Tibial nerve (tissue), 4 donors: ENCODE measurements at regions not wholly inside any gene's neighbourhood (a gene's known extent, or its start where the extent isn't known, plus 50 kb on each side); places are given as distances from the start of the nearest gene placed in this dataset.

ENCODE experiments used
- CTCF ChIP-seq, 5 experiments: fragments of 200-600 bp in 3 of 5; fragments of 450-650 bp in 2 of 5; sonication (generic) in 3 of 5; IDR thresholded peaks; one replicate each; pipeline ENCODE4 v1.5.1; 2016 to 2019; ENCODE audit warnings: antibody characterized with exemption in 5 of 5, mild to moderate bottlenecking in 3 of 5, moderate library complexity in 2 of 5
- EP300 ChIP-seq, 2 donors: sonication (generic); formaldehyde crosslinking; IDR thresholded peaks; one replicate each; pipeline ENCODE4 v1.6.1; 2017; ENCODE audit warnings: antibody characterized with exemption in 2 of 2, mild to moderate bottlenecking in 1 of 2
- POLR2A ChIP-seq, 2 donors: fragments of 450-650 bp; IDR thresholded peaks; one replicate each; pipeline ENCODE4 v1.6.1; 2017; ENCODE audit warnings: antibody characterized with exemption in 2 of 2, mild to moderate bottlenecking in 2 of 2, moderate library complexity in 2 of 2

- no peak for TF ChIP-seq POLR2A (IDR thresholded peaks at IDR 0.05)
- no peak for TF ChIP-seq CTCF (IDR thresholded peaks at IDR 0.05)
- TF ChIP-seq EP300 (IDR thresholded peaks at IDR 0.05): no peak
Measured at GRCh38 chr2:163198007-163198406, 359.4 kb upstream of the KCNH7 start.
